Type B pancreatic cell (in vitro differentiated cells): ENCODE measurements at regions not wholly inside any gene's neighbourhood (a gene's known extent, or its start where the extent isn't known, plus 50 kb on each side); places are given as distances from the start of the nearest gene placed in this dataset.

Source experiments
- DNase-seq: peaks from one replicate; pipeline ENCODE4 v3.0.0; 2021; ENCODE audit warnings: mixed read lengths; ENCODE audit not compliant: unreplicated experiment; ENCODE audit errors: extremely low spot score
- H3K27ac Mint-ChIP-seq: 2 replicates; pipeline ENCODE4 v1.8.0; 2021; ENCODE audit warnings: mild to moderate bottlenecking, mixed read lengths
- H3K27me3 Mint-ChIP-seq: 2 replicates; pipeline ENCODE4 v1.8.0; 2021; ENCODE audit warnings: mixed read lengths
- H3K36me3 Mint-ChIP-seq: 2 replicates; pipeline ENCODE4 v1.8.0; 2021; ENCODE audit warnings: mixed read lengths
- H3K4me1 Mint-ChIP-seq: one replicate; pipeline ENCODE4 v1.8.0; 2021; ENCODE audit warnings: mixed read lengths; ENCODE audit not compliant: unreplicated experiment
- H3K4me3 Mint-ChIP-seq: 2 replicates; pipeline ENCODE4 v1.8.0; 2021; ENCODE audit warnings: mild to moderate bottlenecking, mixed read lengths
- H3K9me3 Mint-ChIP-seq: 2 replicates; pipeline ENCODE4 v1.8.0; 2021; ENCODE audit warnings: mixed read lengths
- TF ChIP-seq, protein P1 (sequence below): fragments of 200-600 bp; sonication (generic); conservative IDR thresholded peaks from 2 replicates; pipeline ENCODE4 v1.5.0; 2021; ENCODE audit warnings: antibody characterized with exemption, mild to moderate bottlenecking

DNA sequence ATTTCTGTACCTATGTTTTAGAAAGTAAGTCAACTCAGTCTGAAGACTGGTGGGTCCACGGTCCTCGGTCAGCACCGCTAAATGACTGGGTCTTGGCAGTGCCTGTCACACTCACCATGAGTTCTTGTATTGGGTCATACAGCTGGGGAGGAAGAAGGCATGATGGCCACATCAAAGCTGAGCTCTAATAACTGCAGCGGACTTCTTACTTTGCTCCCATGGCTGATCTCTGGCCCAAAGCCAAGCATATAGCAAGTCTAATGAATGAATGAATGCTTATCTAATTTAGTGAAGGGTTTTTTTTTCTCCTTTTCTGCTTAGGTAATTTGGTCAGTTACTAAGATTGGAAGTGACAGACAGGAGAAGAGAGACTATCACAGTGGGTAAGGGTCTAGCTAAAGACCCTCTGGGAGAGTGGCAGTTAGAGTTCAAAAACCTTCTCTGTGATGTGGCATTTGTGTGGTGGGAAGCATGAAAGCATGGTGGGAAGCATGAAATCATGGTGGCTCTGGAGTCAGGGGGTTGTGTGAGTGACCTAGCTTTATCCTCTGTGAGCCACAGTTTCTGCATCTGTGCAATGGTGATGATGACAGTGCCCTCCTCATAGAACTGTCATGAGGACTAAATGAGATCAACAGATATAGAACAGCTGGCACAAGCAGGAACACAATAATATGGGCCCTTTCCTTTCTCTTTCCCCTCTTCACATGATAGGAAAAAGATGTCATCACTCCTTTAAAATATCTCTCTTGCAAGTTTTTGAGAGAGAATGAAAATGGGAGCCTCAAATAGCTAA is 78.9 kb upstream of the JAK1 start:
- no peak overlapping the region for H3K4me3 Mint-ChIP-seq
- TF ChIP-seq, protein P1, sequence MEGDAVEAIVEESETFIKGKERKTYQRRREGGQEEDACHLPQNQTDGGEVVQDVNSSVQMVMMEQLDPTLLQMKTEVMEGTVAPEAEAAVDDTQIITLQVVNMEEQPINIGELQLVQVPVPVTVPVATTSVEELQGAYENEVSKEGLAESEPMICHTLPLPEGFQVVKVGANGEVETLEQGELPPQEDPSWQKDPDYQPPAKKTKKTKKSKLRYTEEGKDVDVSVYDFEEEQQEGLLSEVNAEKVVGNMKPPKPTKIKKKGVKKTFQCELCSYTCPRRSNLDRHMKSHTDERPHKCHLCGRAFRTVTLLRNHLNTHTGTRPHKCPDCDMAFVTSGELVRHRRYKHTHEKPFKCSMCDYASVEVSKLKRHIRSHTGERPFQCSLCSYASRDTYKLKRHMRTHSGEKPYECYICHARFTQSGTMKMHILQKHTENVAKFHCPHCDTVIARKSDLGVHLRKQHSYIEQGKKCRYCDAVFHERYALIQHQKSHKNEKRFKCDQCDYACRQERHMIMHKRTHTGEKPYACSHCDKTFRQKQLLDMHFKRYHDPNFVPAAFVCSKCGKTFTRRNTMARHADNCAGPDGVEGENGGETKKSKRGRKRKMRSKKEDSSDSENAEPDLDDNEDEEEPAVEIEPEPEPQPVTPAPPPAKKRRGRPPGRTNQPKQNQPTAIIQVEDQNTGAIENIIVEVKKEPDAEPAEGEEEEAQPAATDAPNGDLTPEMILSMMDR = no peak
- no peaks in the 10 kb centered on the region for H3K9me3 Mint-ChIP-seq
- H3K27ac Mint-ChIP-seq = no peak overlapping the region
- DNase-seq = no peak
- H3K4me1 Mint-ChIP-seq = peaks cover 8% of the 10 kb centered on the region
- H3K27me3 Mint-ChIP-seq = no peaks in the 10 kb centered on the region
- H3K36me3 Mint-ChIP-seq = no peaks in the 10 kb centered on the region

DNA sequence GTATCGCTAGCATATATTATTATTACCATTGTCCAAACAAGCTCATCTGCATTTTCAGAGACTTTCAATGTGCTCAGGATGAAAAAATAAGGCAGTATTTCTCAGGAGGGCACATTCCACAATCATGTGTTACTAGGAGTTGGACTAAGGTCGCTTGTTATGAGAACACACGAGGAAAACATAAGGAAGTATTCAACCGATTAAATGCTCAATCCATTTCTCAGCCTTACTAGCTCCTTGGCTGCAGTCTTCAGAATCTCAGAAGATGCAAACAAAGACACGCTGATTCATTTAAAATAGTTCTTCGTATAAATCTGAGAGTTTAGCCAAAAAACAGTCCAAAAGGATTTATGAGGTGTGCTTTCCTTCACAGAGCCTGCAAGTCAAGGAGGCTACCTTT is 82.0 kb upstream of the JAK1 start:
- H3K27ac Mint-ChIP-seq = no peak overlapping the region

DNA sequence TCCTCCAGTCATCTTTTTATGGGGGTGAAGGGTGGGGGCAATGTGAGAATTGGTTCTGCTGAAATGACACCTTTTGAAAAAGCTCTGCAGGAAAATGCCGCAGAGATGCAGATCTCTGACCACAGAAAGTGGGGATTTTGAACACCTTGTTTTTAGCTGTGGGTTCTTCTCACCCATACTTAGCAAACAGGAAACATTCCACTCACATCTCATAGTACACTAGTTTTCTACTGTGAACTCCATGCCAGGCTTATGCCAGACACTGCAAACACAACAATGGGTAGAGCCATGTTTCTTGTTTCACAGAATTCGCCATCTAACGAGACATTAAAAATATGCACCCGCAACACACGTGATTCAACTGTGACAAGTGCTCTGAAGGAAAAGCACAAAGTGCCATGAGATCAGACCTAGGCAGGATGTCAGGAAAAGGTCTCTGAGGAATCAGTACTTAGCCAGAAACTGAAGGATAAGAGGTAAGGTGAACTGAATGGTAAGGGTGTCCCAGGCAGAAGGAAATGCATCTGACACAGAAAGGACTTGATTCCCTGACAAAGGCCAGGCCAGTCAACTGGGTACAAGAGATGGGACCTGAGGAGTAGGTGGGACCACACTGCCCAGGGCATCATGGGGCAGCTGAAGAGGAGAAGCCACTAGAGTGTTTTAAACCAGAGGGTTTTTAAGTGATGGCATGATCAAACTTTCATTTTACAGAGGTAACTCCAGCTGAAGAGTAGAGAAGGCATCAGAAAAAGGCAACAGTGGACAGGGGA is 83.8 kb upstream of the JAK1 start:
- Mint-ChIP-seq H3K36me3 (peaks cover 7% of the 10 kb centered on the region), H3K4me1 (peaks cover 8% of the 10 kb centered on the region), H3K27ac (no peak overlapping the region), H3K9me3 (no peaks in the 10 kb centered on the region), H3K27me3 (no peaks in the 10 kb centered on the region), H3K4me3 (no peak overlapping the region)
- DNase-seq = no peak
- TF ChIP-seq, protein P1 = no peak

More for the DNA sequence above, 82.0 kb upstream of the JAK1 start:
- TF ChIP-seq, protein P1 = no peak
- Mint-ChIP-seq H3K4me1 (peaks cover 8% of the 10 kb centered on the region), H3K27me3 (no peaks in the 10 kb centered on the region), H3K36me3 (no peaks in the 10 kb centered on the region), H3K9me3 (no peaks in the 10 kb centered on the region), H3K4me3 (no peak overlapping the region)
- DNase-seq = no peak

DNA sequence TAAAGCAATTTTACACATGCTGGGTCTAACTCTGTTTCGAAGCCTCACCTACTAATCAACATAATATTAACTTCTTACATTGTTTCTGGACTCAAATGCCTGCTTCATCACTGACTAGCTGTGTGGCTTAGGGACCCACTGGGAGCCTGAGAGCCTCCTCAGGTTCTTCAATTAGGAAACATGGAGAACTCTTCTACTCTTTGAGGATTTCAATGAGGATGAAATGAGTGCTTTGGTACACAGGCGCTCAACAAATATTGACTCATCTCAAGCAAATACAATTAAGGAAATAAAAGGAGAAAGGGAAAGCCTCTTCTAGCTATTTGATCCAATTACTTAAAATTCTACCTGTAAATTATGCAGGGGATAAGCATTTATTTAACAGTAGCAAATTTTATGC is 84.4 kb upstream of the JAK1 start:
- TF ChIP-seq, protein P1 = no peak
- Mint-ChIP-seq H3K4me1 (peaks cover 8% of the 10 kb centered on the region), H3K27ac (no peak overlapping the region), H3K9me3 (no peaks in the 10 kb centered on the region), H3K4me3 (no peak overlapping the region), H3K27me3 (no peaks in the 10 kb centered on the region), H3K36me3 (peaks cover 13% of the 10 kb centered on the region)
- no peak for DNase-seq

DNA sequence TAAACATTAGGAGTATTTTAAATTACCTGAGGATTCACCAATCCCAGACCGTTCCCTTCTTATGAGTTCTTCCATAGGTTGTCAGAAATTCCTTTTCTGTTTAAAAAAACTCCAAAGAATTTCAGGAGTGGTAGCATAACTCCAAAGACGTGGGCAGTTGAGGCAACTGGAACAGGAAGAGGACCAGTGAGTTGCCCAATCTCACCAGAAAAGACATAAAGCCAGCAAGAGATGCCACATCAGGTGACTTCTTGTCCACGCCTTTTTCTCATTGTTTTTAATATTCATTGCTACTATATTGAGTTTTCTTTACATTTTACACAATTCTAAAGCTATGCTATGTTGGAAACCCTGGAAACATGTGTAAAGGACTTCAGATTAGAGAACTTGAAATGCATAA is 88.1 kb upstream of the JAK1 start:
- TF ChIP-seq, protein P1 = no peak
- no peak for DNase-seq
- Mint-ChIP-seq H3K27me3 (no peaks in the 10 kb centered on the region), H3K27ac (no peak overlapping the region), H3K36me3 (peaks cover 23% of the 10 kb centered on the region), H3K4me3 (no peak overlapping the region), H3K4me1 (peaks cover 5% of the 10 kb centered on the region), H3K9me3 (no peaks in the 10 kb centered on the region)
